22Rv1 (cell line): ENCODE measurements at regions not wholly inside any gene's neighbourhood (a gene's known extent, or its start where the extent isn't known, plus 50 kb on each side); places are given as distances from the start of the nearest gene placed in this dataset.

Experiments used
- CTCF ChIP-seq: fragments of 450-650 bp; IDR thresholded peaks from 2 replicates; pipeline ENCODE4 v1.5.1; 2017; ENCODE audit warnings: mild to moderate bottlenecking
- ZFX ChIP-seq: fragments of 450-650 bp; IDR thresholded peaks from 2 replicates; pipeline ENCODE4 v1.6.1; 2017; ENCODE audit warnings: antibody characterized with exemption, borderline replicate concordance

GRCh38 chrX:39528161-39528916 is 569.4 kb downstream of the BCOR start:
- no peak for TF ChIP-seq CTCF
- TF ChIP-seq ZFX = no peak
